MM.1S (cell line): ENCODE measurements at regions not wholly inside any gene's neighbourhood (a gene's known extent, or its start where the extent isn't known, plus 50 kb on each side); places are given as distances from the start of the nearest gene placed in this dataset.

Experiments used
- DNase-seq: peaks from one replicate; pipeline ENCODE4 v3.0.0-alpha.2; 2015
- H2AFZ ChIP-seq: fragments of 300-600 bp; sonication (generic); 2 replicates; pipeline ENCODE4 v1.6.0; 2016; ENCODE audit warnings: antibody characterized with exemption, low read length
- H3F3A ChIP-seq: fragments of 300-600 bp; sonication (generic); 2 replicates; pipeline ENCODE4 v1.6.1; 2016; ENCODE audit warnings: mild to moderate bottlenecking, antibody characterized with exemption, low read length, moderate library complexity, mixed read lengths; ENCODE audit not compliant: insufficient read depth
- H3K27ac ChIP-seq: fragments of 300-600 bp; sonication (generic); 2 replicates; pipeline ENCODE4 v1.5.1; 2016; ENCODE audit warnings: mild to moderate bottlenecking, low read length
- H3K27me3 ChIP-seq: fragments of 300-600 bp; sonication (generic); replicated peaks from 2 replicates; pipeline ENCODE4 v1.6.0; 2016; ENCODE audit warnings: low read length; ENCODE audit not compliant: insufficient read depth
- H3K36me3 ChIP-seq: fragments of 300-600 bp; sonication (generic); replicated peaks from 2 replicates; pipeline ENCODE4 v1.6.1; 2016; ENCODE audit warnings: mild to moderate bottlenecking, low read length, mixed read lengths; ENCODE audit not compliant: insufficient read depth
- H3K4me1 ChIP-seq: fragments of 300-600 bp; sonication (generic); 2 replicates; pipeline ENCODE4 v1.6.1; 2016; ENCODE audit warnings: low read length, mixed read lengths
- H3K4me2 ChIP-seq: fragments of 300-600 bp; sonication (generic); 2 replicates; pipeline ENCODE4 v1.6.0; 2016; ENCODE audit warnings: low read depth, low read length
- H3K4me3 ChIP-seq: fragments of 300-600 bp; sonication (generic); 2 replicates; pipeline ENCODE4 v1.5.1; 2016; ENCODE audit warnings: low read length, mixed read lengths
- H3K79me2 ChIP-seq: fragments of 300-600 bp; sonication (generic); 2 replicates; pipeline ENCODE4 v1.6.1; 2016; ENCODE audit warnings: mixed run types, low read length, mixed read lengths
- H3K9ac ChIP-seq: fragments of 300-600 bp; sonication (generic); 2 replicates; pipeline ENCODE4 v1.6.1; 2016; ENCODE audit warnings: low read length, mixed read lengths
- H3K9me2 ChIP-seq: fragments of 300-600 bp; sonication (generic); replicated peaks from 2 replicates; pipeline ENCODE4 v1.6.1; 2016; ENCODE audit warnings: mild to moderate bottlenecking, low read length, mixed read lengths; ENCODE audit not compliant: insufficient read depth
- H3K9me3 ChIP-seq: fragments of 300-600 bp; sonication (generic); replicated peaks from 2 replicates; pipeline ENCODE4 v1.6.1; 2016; ENCODE audit warnings: mild to moderate bottlenecking, low read length, mixed read lengths; ENCODE audit not compliant: insufficient read depth
- H4K20me1 ChIP-seq: fragments of 300-600 bp; sonication (generic); 2 replicates; pipeline ENCODE4 v1.6.1; 2016; ENCODE audit warnings: mild to moderate bottlenecking, low read length, moderate library complexity, mixed read lengths; ENCODE audit not compliant: insufficient read depth
- EZH2 ChIP-seq: fragments of 300-600 bp; sonication (generic); optimal IDR thresholded peaks from 2 replicates; pipeline ENCODE3; 2017; ENCODE audit warnings: low read depth, mild to moderate bottlenecking, antibody characterized with exemption, low read length, mixed read lengths
- EZH2phosphoT487 ChIP-seq: fragments of 300-600 bp; sonication (generic); IDR thresholded peaks from 2 replicates; pipeline ENCODE4 v1.6.1; 2018; ENCODE audit warnings: antibody characterized with exemption, low read length
- TF ChIP-seq, protein P1 (sequence below): fragments of 300-600 bp; sonication (generic); IDR thresholded peaks from 2 replicates; pipeline ENCODE4 v1.5.1; 2016; ENCODE audit warnings: antibody characterized with exemption, low read length, mixed read lengths

DNA sequence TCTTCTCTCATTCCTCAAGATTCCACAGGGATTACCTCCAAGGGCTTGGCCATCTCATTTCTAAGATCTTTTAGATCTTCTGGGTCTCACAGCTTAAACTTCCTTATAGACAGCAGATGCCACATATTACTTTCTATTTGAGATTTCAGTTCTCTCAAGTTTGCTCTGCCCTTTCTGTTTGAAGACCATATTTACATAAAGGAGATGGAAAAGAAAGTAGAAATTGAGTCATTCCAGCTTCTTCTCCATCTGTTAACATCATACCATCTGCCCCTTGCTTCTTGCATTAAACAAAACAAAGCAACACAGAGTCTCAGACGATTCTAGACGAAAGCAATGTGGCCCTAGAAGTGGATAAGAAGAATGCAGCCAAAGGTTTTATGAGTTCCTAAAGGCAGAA lies 203.4 kb downstream of the TTLL2 start:
- no peak overlapping the region for H3K27ac ChIP-seq
- H3F3A ChIP-seq = no peaks in the 10 kb centered on the region
- no peaks in the 10 kb centered on the region for H3K79me2 ChIP-seq
- no peaks in the 10 kb centered on the region; the same call in 1 of the 2 replicates for H3K27me3 ChIP-seq
- TF ChIP-seq, protein P1, sequence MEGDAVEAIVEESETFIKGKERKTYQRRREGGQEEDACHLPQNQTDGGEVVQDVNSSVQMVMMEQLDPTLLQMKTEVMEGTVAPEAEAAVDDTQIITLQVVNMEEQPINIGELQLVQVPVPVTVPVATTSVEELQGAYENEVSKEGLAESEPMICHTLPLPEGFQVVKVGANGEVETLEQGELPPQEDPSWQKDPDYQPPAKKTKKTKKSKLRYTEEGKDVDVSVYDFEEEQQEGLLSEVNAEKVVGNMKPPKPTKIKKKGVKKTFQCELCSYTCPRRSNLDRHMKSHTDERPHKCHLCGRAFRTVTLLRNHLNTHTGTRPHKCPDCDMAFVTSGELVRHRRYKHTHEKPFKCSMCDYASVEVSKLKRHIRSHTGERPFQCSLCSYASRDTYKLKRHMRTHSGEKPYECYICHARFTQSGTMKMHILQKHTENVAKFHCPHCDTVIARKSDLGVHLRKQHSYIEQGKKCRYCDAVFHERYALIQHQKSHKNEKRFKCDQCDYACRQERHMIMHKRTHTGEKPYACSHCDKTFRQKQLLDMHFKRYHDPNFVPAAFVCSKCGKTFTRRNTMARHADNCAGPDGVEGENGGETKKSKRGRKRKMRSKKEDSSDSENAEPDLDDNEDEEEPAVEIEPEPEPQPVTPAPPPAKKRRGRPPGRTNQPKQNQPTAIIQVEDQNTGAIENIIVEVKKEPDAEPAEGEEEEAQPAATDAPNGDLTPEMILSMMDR = no peak
- no peak overlapping the region for H3K4me3 ChIP-seq
- no peak overlapping the region for H3K9ac ChIP-seq
- H3K36me3 ChIP-seq = no peaks in the 10 kb centered on the region
- DNase-seq = no peak
- no peak overlapping the region for H3K4me2 ChIP-seq
- no peaks in the 10 kb centered on the region for H4K20me1 ChIP-seq
- no peaks in the 10 kb centered on the region for H3K4me1 ChIP-seq
- H3K9me2 ChIP-seq = no peaks in the 10 kb centered on the region
- H2AFZ ChIP-seq = no peak overlapping the region
- H3K9me3 ChIP-seq = no peaks in the 10 kb centered on the region

DNA sequence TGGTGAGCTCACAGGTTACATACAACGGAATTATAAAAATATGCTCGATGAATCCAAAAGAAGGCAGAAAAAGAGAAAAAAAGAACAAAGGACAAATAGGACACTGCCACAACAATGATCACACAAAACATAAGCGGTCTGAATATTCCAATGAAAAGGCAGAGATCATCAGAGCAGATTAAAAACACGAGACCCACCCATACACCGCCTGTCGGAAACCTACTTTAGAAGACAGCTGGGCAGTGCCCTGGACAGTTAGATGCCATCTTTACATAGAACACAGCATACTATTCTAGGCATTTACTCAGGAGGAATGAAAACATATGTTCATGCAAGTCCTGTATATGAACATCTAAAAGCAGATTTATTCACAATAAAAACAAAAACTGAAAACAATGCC lies 204.1 kb downstream of the TTLL2 start:
- Histone ChIP-seq H3K36me3 (no peaks in the 10 kb centered on the region), H3F3A (no peaks in the 10 kb centered on the region), H3K9me3 (no peaks in the 10 kb centered on the region), H3K79me2 (no peaks in the 10 kb centered on the region), H3K27ac (no peak overlapping the region), H3K4me3 (no peak overlapping the region), H3K27me3 (no peaks in the 10 kb centered on the region; the same call in 1 of the 2 replicates), H3K9ac (no peak overlapping the region), H2AFZ (no peak overlapping the region), H3K9me2 (no peaks in the 10 kb centered on the region), H3K4me1 (no peaks in the 10 kb centered on the region), H4K20me1 (no peaks in the 10 kb centered on the region), H3K4me2 (no peak overlapping the region)
- DNase-seq = no peak
- TF ChIP-seq EZH2phosphoT487 (no peak), EZH2 (no peak)
- TF ChIP-seq, protein P1 = no peak

DNA sequence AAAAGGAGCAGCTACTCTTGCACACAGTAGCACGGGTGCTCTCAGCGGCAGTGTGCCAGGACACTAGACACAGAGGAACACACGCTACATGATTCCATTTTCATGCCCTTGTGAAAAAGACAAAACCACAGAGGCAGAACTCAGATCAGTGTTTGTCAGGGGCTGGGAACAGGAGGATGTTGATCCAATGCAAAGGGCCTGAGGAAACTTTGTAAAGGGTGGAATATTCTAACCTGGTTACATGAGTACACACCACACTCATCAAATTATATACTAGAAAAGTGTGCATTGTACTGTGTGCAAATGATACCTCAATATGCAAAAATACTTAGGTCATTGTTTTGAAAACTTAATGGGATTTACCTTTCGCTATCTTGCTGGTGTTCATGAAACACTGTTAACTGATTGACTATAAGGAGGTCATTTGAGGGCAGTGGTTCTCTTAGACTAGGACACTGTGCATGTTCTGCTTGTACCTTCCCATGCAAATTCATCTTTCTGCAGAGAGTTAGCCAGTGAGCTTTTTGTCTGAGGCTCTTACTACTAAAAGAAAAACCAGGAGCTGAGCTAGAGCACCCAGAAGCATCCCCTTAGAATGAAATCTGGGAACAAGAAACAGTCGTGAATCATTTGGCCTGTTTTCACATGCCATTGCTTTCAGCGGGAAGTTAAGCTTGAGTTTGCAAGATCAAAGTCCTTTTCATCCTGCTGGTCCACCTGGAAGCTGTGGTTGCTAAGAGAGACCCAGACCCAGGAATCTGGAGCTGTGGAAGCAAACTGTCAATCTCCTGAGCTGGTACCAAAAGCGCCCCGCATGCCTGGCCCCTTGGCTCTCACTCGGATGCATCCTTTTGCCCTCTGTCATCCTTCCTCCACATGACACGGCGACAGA lies 204.8 kb downstream of the TTLL2 start:
- Histone ChIP-seq H3K27ac (no peak overlapping the region), H3K9me3 (no peaks in the 10 kb centered on the region), H3K79me2 (no peaks in the 10 kb centered on the region), H3K9me2 (no peaks in the 10 kb centered on the region), H3F3A (no peaks in the 10 kb centered on the region), H3K36me3 (no peaks in the 10 kb centered on the region), H3K4me2 (no peak overlapping the region), H4K20me1 (no peaks in the 10 kb centered on the region), H2AFZ (no peak overlapping the region), H3K4me1 (no peaks in the 10 kb centered on the region), H3K27me3 (no peaks in the 10 kb centered on the region; the same call in 1 of the 2 replicates), H3K9ac (no peak overlapping the region), H3K4me3 (no peak overlapping the region)
- TF ChIP-seq, protein P1 = no peak
- TF ChIP-seq EZH2 (no peak), EZH2phosphoT487 (no peak)
- DNase-seq = no peak
